Effector CD4-positive, alpha-beta T cell (primary cell): ENCODE measurements at regions not wholly inside any gene's neighbourhood (a gene's known extent, or its start where the extent isn't known, plus 50 kb on each side); places are given as distances from the start of the nearest gene placed in this dataset.

Source experiments
- DNase-seq: peaks from one replicate; pipeline ENCODE4 v3.0.0-alpha.2; 2020

DNA sequence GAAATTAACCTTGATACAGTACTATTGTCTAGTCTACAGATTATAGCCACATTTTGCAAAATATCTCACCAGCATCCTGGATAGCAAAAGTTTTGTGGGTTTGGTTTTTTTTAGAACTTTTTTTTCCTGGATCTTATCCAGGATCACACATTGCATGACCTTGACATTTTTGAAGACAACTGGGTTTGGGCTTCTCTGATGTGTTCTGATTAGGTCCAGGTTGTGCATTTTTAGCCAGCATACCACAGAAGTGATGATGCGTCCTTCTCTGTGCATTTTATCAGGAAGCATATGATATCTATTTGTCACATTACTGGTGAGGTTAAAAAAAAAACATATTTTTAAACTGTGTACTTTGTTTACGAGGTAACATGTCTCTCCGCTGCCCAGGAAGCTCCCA is 221.0 kb upstream of the OSR1 start:
- no peak for DNase-seq

DNA sequence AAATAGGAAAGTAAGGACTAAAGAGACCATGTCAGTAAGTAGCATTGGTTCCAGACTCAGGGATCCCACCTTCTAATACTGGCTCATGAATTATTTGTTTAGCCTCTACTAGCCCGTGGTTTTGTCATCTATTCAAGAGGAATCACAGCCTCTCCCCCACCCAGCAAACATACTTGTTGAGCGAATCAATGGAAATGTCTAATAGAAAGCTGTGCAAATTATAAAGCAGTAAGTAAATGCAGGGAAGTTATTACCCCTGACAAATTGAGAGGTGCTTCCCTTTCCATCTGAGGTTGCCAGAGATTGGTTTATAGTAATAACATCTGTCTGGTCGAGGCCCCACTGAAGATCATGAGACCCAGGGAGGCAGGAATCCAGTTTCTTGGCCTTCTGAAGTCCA is 219.3 kb upstream of the OSR1 start:
- DNase-seq: no peak

- no peak for DNase-seq
Observed at GRCh38 chr2:19576411-19576810, 218.0 kb upstream of the OSR1 start.

GRCh38 chr2:19575641-19576040 is 217.2 kb upstream of the OSR1 start:
- DNase-seq: no peak

DNA sequence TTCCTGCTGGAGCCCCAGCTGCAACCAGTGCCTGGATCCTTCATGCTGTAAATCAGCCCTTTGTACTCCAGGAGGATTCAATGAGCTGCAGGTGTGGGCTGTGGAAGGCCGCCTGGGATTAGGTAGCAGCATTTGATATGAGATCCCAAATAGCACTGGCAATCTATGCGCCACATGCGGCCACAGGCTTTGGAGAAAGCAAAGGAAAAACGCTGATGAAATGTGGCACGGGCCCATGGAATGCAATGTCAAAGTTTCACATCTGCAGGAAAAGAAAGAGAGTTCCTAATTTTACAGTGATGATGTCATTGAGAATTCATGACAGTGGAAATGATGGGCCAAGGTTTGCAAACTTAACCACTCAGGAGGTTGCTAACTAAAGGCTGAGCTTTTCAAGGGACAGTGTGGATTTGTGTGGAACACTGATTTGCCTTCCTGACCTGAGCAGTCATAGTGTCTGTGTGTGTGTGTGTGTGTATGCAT is 216.4 kb upstream of the OSR1 start:
- DNase-seq: no peak

DNA sequence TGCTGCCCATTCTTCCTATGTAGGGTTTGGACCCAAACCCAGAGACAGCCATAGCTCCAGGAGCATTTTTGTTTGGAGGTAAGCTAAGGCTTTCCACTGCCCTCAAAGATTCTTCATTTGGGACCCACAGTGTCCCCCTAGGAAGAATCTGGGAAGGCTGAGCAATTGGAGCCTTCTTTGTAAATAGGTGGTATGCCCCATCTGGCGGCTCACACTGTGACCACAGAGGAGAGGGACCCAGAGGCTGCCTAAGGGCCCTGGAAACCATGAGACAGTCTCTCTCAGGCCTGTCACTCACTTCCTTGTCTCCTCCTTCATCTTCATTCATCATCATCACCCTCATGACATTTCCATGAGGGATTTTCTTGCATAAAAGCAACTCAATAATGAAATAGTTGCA is 215.4 kb upstream of the OSR1 start:
- no peak for DNase-seq

DNA sequence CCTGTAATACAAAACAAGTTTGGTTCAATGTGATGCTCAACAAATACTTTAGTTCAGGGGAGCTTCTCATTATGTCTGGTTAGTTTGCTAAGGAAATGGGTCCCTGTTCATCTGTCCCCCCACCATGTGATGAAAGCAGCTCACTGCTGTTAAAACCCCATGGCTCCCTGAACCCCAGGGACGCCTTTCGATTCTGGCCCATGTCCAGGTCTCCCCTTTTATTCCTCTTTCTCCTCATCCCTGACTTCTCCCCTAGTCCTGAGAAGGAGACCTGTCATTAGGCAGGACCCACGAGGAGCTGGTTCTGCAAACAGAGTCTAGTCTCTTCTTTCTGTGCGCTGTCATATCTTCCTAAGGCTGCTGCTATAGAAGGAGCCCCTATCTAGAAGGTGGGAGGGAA is 213.3 kb upstream of the OSR1 start:
- DNase-seq: no peak

DNA sequence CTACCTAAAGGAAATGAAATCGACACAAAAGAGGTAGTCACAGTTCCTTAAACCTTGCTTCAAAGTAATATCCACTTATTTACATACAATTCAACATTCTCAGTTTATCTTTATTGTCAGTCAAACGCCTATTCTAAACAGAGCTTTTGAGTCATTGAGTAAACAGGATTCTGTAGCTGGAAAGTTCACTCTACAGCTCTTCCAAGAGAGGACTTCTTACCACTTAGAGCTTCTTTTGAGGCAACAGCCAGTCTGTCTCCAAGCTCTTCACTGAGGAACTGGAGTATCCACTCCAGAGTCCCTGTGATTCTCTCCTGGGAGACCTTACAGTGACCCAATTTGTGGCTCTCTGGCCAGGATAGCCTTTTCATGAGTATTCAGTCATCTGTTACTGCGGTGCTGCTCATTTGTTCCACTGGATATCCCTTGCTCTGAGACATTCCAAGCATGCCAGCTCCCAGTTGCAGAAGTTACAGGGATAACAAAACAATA is 210.9 kb upstream of the OSR1 start:
- no peak for DNase-seq

GRCh38 chr2:19568809-19569208 is 210.4 kb upstream of the OSR1 start:
- DNase-seq: no peak

DNA sequence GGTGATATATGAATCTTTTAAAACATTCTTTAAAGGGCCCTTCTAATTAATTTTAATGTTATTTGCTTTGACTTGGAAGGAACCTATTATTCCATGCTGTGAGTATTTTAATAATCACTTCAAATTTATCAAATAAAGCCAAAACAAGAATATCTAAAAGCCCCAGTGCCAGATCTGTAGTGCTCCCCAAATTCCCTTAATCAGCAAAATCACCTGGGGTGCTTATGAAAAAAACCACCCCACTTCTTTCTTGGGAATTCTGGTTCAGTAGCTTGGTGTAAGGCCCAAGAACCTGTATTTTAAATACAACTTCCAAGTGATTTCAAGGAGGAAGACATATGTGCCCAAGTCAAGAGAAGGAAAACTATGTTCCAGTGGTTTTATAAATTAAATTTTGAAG is 202.4 kb upstream of the OSR1 start:
- no peak for DNase-seq

- no peak for DNase-seq
Observed at GRCh38 chr2:19559596-19560240, 201.3 kb upstream of the OSR1 start.

- DNase-seq: no peak
Observed at GRCh38 chr2:19556648-19557047, 198.2 kb upstream of the OSR1 start.

GRCh38 chr2:19554520-19554919 is 196.1 kb upstream of the OSR1 start:
- DNase-seq: no peak

GRCh38 chr2:19552270-19552669 is 193.8 kb upstream of the OSR1 start:
- DNase-seq: no peak

DNA sequence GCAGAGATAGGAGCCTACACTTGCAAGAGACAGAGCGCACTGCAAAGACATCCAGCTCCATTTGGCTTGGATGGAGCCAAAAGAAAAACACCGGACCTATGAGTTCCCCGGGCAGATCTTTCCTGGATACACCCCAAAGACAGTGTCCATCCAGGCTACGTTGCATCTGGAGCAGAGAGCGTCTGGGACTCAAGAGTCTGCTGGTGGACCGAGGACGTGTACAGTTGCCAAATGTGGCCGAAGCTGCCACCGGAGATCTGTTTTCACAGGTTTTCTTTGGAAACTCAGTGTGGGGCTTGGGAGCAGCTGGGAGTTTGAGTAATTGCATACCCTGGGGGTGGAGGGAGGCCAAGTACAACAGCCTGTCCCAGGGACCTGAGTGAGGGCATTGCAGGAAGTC is 192.3 kb upstream of the OSR1 start:
- DNase-seq: no peak

- no peak for DNase-seq
Observed at GRCh38 chr2:19549821-19550220, 191.4 kb upstream of the OSR1 start.

DNA sequence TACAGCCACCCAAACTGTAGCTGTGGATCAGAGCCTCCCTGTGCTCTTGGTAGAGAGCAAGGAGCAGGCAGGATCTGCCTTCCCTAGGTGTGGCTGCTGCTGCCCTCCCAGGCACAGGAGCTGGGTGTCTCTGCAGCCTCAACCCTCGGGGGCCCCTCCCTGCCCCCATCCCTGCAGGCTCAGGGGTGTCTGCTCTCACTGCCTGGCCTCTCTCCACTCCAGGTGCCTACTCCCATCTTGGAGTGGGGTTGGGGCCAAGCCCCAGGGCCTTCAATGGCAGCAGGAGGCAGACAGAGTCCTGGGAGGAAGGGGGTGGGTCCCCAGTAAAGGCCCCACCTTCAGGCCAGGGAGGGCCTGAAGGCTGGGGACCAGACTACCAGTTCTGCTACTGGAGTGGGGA is 189.7 kb upstream of the OSR1 start:
- DNase-seq: no peak

DNA sequence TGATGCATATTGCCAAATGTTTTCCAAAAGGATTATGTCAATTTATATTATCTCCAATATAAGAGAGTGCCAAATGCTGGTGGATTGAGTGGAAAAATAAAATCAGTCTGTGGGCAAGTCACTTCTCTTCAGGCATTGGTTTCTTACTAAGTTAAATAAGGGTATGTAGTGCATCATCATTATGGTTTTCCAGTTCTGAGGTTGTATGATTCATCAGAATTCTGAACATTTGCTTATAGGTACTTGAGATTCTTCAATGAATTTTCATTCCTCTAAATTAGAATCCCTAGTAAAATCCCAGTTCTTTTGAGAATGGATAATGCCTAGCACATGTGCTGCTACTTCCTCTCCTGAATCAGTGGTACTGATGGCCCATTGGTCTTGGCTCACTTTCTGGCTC is 188.9 kb upstream of the OSR1 start:
- no peak for DNase-seq

DNA sequence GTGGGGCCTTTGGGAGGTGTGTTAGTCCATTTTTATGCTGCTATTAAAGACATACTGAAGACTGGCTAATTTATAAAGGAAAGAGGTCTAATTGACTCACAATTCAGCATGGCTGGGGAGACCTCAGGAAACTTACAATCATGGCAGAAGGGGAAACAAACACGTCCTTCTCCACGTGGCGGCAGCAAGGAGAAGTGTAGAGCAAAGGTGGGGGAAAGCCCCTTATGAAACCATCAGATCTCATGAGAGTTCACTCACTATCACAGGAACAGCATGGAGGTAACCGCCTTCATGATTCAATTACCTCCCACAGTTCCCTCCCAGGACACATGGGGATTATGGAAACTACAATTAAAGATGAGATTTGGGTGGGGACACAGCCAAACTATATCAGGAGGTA is 187.1 kb upstream of the OSR1 start:
- no peak for DNase-seq

GRCh38 chr2:19543663-19544383 is 185.4 kb upstream of the OSR1 start:
- DNase-seq: no peak

GRCh38 chr2:19542796-19543662 is 184.6 kb upstream of the OSR1 start:
- no peak for DNase-seq

DNA sequence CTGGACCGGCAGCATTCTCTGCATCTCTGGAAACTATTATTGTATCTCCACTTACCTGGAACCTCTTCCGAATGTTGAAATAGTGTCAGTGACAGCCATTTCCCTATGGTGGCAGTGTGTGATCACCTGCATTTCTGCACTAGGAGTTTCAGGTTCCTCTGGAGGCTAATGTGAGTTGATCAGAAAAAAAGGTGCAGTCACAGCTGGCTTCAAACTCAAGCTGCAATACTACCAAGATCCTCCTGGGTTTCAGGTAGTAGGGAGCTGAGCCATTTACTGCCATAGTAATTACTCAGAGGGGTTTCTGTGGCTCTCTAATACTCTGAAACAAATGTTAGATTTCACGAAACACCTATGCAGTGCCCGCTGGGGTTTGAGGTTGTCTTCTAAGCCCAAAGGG is 183.5 kb upstream of the OSR1 start:
- DNase-seq: no peak

GRCh38 chr2:19540739-19541525 is 182.5 kb upstream of the OSR1 start:
- no peak for DNase-seq
